ENCODE measurements at regions not wholly inside any gene's neighbourhood (a gene's known extent, or its start where the extent isn't known, plus 50 kb on each side); places are given as distances from the start of the nearest gene placed in this dataset.

GRCh38 chr16:16869746-16870145, 490.8 kb downstream of the NPIPA7 start:
- no peaks in the 10 kb centered on the region for H3K4me1 ChIP-seq (ENCODE audit: control insufficient read depth in 4 of 4, insufficient read depth in 4 of 4, low read length in 3 of 4)
- DNase-seq (ENCODE audit: low spot score) = no peak
- peaks cover 0 to 6% (median 2%) of the 10 kb centered on the region in 4 donors for H3K27me3 ChIP-seq (ENCODE audit: control insufficient read depth in 4 of 4, insufficient read depth in 4 of 4, low read length in 3 of 4)
- H3K36me3 ChIP-seq (ENCODE audit: control insufficient read depth in 4 of 4, insufficient read depth in 3 of 4, low read depth in 1 of 4, low read length in 3 of 4) = no peaks in the 10 kb centered on the region
- 59% methylated on average over 5 of the region's 5 CpGs for WGBS
- no peak overlapping the region for H3K4me3 ChIP-seq (ENCODE audit: low read depth in 1 of 3, low read length in 3 of 3)
- no peak for TF ChIP-seq FOXA1 (IDR thresholded peaks at IDR 0.05)
- no peak for TF ChIP-seq JUND (IDR thresholded peaks at IDR 0.05)
- TF ChIP-seq HNF4A (conservative IDR thresholded peaks at IDR 0.05) = no peak
- TF ChIP-seq, protein P1, sequence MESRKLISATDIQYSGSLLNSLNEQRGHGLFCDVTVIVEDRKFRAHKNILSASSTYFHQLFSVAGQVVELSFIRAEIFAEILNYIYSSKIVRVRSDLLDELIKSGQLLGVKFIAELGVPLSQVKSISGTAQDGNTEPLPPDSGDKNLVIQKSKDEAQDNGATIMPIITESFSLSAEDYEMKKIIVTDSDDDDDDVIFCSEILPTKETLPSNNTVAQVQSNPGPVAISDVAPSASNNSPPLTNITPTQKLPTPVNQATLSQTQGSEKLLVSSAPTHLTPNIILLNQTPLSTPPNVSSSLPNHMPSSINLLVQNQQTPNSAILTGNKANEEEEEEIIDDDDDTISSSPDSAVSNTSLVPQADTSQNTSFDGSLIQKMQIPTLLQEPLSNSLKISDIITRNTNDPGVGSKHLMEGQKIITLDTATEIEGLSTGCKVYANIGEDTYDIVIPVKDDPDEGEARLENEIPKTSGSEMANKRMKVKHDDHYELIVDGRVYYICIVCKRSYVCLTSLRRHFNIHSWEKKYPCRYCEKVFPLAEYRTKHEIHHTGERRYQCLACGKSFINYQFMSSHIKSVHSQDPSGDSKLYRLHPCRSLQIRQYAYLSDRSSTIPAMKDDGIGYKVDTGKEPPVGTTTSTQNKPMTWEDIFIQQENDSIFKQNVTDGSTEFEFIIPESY (IDR thresholded peaks at IDR 0.05) = no peak
- TF ChIP-seq, protein P2, sequence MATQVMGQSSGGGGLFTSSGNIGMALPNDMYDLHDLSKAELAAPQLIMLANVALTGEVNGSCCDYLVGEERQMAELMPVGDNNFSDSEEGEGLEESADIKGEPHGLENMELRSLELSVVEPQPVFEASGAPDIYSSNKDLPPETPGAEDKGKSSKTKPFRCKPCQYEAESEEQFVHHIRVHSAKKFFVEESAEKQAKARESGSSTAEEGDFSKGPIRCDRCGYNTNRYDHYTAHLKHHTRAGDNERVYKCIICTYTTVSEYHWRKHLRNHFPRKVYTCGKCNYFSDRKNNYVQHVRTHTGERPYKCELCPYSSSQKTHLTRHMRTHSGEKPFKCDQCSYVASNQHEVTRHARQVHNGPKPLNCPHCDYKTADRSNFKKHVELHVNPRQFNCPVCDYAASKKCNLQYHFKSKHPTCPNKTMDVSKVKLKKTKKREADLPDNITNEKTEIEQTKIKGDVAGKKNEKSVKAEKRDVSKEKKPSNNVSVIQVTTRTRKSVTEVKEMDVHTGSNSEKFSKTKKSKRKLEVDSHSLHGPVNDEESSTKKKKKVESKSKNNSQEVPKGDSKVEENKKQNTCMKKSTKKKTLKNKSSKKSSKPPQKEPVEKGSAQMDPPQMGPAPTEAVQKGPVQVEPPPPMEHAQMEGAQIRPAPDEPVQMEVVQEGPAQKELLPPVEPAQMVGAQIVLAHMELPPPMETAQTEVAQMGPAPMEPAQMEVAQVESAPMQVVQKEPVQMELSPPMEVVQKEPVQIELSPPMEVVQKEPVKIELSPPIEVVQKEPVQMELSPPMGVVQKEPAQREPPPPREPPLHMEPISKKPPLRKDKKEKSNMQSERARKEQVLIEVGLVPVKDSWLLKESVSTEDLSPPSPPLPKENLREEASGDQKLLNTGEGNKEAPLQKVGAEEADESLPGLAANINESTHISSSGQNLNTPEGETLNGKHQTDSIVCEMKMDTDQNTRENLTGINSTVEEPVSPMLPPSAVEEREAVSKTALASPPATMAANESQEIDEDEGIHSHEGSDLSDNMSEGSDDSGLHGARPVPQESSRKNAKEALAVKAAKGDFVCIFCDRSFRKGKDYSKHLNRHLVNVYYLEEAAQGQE (IDR thresholded peaks at IDR 0.05) = no peak
- TF ChIP-seq SP1 (IDR thresholded peaks at IDR 0.05) = no peak
- no peak for TF ChIP-seq TAF1 (conservative IDR thresholded peaks at IDR 0.05)
- no peak for TF ChIP-seq HNF4G (IDR thresholded peaks at IDR 0.05)
- no peak for TF ChIP-seq ATF3 (IDR thresholded peaks at IDR 0.05)
- H3K27ac ChIP-seq (ENCODE audit: low read depth in 1 of 2, low read length in 2 of 2) = no peak overlapping the region
- no peaks in the 10 kb centered on the region for H3K9me3 ChIP-seq (ENCODE audit: control insufficient read depth in 4 of 4, low read length in 3 of 4)
- H3K9ac ChIP-seq (ENCODE audit: low read depth in 1 of 2, low read length in 2 of 2) = no peak overlapping the region

DNA sequence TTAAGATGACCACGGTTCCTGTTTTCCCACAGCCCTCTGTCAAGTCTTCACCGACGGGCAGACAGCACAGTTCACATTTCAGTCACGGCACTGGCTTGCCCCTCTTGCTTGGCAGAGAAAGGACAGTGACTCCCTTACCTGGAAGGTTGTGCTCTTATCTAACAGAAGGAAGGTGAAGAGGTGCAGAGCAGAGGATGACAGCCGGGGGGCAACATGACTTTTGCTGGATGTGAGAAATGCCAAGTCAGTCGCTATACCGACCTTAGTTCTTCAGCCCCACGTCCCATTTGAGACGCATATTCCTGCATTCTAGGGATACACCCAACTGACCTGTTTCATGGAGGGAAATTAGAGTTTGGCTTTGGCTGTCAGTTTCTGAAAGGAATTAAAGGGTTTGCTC, 492.3 kb downstream of the NPIPA7 start:
- Histone ChIP-seq H3K4me1 (ENCODE audit: control insufficient read depth in 4 of 4, insufficient read depth in 4 of 4, low read length in 3 of 4) (no peaks in the 10 kb centered on the region), H3K36me3 (ENCODE audit: control insufficient read depth in 4 of 4, insufficient read depth in 3 of 4, low read depth in 1 of 4, low read length in 3 of 4) (no peaks in the 10 kb centered on the region), H3K27me3 (ENCODE audit: control insufficient read depth in 4 of 4, insufficient read depth in 4 of 4, low read length in 3 of 4) (peaks cover 0 to 4% (median 2%) of the 10 kb centered on the region in 4 donors), H3K4me3 (ENCODE audit: low read depth in 1 of 3, low read length in 3 of 3) (no peak overlapping the region), H3K27ac (ENCODE audit: low read depth in 1 of 2, low read length in 2 of 2) (no peak overlapping the region), H3K9ac (ENCODE audit: low read depth in 1 of 2, low read length in 2 of 2) (no peak overlapping the region), H3K9me3 (ENCODE audit: control insufficient read depth in 4 of 4, low read length in 3 of 4) (no peaks in the 10 kb centered on the region)
- WGBS = 55% methylated on average over 9 of the region's 9 CpGs
- TF ChIP-seq MAX (IDR thresholded peaks at IDR 0.05) (no peak), GABPA (IDR thresholded peaks at IDR 0.05 in 1 of 2, conservative IDR thresholded peaks at IDR 0.05 in 1 of 2) (no peak), SP1 (IDR thresholded peaks at IDR 0.05) (no peak), RAD21 (IDR thresholded peaks at IDR 0.05) (no peak)
- TF ChIP-seq, protein P1 (IDR thresholded peaks at IDR 0.05) = no peak
- no peak for DNase-seq (ENCODE audit: low spot score)

All from liver (tissue), 7 donors.